WTC11 (cell line): ENCODE measurements at regions not wholly inside any gene's neighbourhood (a gene's known extent, or its start where the extent isn't known, plus 50 kb on each side); places are given as distances from the start of the nearest gene placed in this dataset.

ENCODE experiments used
- CBFB ChIP-seq: sonication (generic); formaldehyde crosslinking; IDR thresholded peaks from 2 replicates; pipeline ENCODE4 v1.8.1; 2022; ENCODE audit warnings: mild to moderate bottlenecking, low read depth, missing genetic modification reagents
- SP1 ChIP-seq: sonication (generic); formaldehyde crosslinking; conservative IDR thresholded peaks from 2 replicates; pipeline ENCODE4 v1.8.1; 2022; ENCODE audit warnings: missing genetic modification reagents
- ZNF121 ChIP-seq: sonication (generic); formaldehyde crosslinking; IDR thresholded peaks from 2 replicates; pipeline ENCODE4 v1.8.0; 2023; ENCODE audit warnings: missing genetic modification reagents
- TF ChIP-seq, protein P1 (sequence below): sonication (generic); formaldehyde crosslinking; conservative IDR thresholded peaks from 2 replicates; pipeline ENCODE4 v1.8.1; 2023; ENCODE audit warnings: mild to moderate bottlenecking, low read depth, missing genetic modification reagents, moderate library complexity
- TF ChIP-seq, protein P2 (sequence below): fragments of 200-600 bp; IDR thresholded peaks from 2 replicates; pipeline ENCODE4 v1.8.0; 2022; ENCODE audit warnings: antibody characterized with exemption

DNA sequence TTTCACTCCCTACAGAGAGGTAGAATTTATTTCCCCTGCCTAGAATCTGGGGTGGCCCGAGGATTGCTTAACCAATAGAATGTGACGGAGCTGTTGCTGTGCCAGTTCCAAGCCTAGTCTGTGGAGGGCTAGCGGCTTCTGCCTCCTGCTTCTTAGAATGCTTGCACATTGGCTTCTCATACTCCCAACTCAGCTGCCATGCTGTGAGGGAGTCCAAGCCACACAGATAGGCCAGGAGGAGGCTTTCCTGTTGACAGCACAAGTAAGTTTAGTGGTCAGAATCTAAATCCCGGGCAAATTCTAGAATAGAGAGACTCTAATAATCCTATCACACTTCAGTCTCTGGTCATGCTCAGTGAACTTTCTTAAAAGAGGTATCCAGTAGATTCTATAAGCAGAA, 57.5 kb upstream of the SNRPB2 start:
- TF ChIP-seq, protein P1, sequence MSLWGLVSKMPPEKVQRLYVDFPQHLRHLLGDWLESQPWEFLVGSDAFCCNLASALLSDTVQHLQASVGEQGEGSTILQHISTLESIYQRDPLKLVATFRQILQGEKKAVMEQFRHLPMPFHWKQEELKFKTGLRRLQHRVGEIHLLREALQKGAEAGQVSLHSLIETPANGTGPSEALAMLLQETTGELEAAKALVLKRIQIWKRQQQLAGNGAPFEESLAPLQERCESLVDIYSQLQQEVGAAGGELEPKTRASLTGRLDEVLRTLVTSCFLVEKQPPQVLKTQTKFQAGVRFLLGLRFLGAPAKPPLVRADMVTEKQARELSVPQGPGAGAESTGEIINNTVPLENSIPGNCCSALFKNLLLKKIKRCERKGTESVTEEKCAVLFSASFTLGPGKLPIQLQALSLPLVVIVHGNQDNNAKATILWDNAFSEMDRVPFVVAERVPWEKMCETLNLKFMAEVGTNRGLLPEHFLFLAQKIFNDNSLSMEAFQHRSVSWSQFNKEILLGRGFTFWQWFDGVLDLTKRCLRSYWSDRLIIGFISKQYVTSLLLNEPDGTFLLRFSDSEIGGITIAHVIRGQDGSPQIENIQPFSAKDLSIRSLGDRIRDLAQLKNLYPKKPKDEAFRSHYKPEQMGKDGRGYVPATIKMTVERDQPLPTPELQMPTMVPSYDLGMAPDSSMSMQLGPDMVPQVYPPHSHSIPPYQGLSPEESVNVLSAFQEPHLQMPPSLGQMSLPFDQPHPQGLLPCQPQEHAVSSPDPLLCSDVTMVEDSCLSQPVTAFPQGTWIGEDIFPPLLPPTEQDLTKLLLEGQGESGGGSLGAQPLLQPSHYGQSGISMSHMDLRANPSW: no peak
- TF ChIP-seq SP1 (CRISPR knock-in tag) (no peak), CBFB (CRISPR knock-in tag) (no peak), ZNF121 (CRISPR knock-in tag) (no peak)
- TF ChIP-seq, protein P2, sequence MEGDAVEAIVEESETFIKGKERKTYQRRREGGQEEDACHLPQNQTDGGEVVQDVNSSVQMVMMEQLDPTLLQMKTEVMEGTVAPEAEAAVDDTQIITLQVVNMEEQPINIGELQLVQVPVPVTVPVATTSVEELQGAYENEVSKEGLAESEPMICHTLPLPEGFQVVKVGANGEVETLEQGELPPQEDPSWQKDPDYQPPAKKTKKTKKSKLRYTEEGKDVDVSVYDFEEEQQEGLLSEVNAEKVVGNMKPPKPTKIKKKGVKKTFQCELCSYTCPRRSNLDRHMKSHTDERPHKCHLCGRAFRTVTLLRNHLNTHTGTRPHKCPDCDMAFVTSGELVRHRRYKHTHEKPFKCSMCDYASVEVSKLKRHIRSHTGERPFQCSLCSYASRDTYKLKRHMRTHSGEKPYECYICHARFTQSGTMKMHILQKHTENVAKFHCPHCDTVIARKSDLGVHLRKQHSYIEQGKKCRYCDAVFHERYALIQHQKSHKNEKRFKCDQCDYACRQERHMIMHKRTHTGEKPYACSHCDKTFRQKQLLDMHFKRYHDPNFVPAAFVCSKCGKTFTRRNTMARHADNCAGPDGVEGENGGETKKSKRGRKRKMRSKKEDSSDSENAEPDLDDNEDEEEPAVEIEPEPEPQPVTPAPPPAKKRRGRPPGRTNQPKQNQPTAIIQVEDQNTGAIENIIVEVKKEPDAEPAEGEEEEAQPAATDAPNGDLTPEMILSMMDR: no peak
